GM21825 (cell line): ENCODE measurements at regions not wholly inside any gene's neighbourhood (a gene's known extent, or its start where the extent isn't known, plus 50 kb on each side); places are given as distances from the start of the nearest gene placed in this dataset.

Experiments used
- ATAC-seq: cut with Tn5 transposase; IDR thresholded peaks from one replicate; pipeline ENCODE4 v1.9.1; 2021; ENCODE audit warnings: mild to moderate bottlenecking, moderate library complexity; ENCODE audit not compliant: unreplicated experiment

GRCh38 chr5:82414041-82414388 is 135.9 kb upstream of the RPS23 start:
- no peak for ATAC-seq

- ATAC-seq, result no peak
These were observed 135.3 kb upstream of the RPS23 start for GRCh38 chr5:82413302-82414040.

GRCh38 chr5:82408033-82408432 is 129.9 kb upstream of the RPS23 start:
- no peak for ATAC-seq

DNA sequence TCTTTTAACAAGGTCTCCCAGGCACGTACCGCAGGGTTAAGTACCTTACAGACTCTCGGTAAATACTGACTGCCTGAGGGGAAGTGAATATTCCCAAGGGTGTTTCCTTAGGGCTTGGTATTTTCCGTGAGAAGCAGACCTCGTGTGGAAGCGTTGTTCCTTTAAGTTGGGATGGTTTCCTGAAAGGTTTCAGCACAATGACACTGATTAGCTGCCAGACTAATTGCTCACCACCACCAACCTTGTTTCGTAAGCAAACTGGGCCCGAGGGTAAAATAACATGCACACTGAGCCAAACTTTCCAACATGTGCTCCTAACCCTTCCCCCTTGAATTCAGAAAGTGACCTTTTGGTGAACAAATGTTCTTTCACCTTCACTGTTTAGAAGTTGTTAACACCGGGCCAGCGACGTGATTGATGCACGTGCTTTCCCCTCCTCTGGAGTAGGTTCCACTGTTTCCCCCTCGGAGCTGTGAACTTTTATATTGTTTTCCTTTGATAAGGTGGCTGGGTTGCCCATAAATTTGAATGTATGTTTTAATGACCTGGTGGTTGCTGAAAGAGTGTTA is 128.1 kb upstream of the RPS23 start:
- no peak for ATAC-seq

- no peak for ATAC-seq
These were observed 127.6 kb upstream of the RPS23 start for GRCh38 chr5:82405618-82406204.

GRCh38 chr5:82405161-82405560 is 127.0 kb upstream of the RPS23 start:
- ATAC-seq, result no peak

DNA sequence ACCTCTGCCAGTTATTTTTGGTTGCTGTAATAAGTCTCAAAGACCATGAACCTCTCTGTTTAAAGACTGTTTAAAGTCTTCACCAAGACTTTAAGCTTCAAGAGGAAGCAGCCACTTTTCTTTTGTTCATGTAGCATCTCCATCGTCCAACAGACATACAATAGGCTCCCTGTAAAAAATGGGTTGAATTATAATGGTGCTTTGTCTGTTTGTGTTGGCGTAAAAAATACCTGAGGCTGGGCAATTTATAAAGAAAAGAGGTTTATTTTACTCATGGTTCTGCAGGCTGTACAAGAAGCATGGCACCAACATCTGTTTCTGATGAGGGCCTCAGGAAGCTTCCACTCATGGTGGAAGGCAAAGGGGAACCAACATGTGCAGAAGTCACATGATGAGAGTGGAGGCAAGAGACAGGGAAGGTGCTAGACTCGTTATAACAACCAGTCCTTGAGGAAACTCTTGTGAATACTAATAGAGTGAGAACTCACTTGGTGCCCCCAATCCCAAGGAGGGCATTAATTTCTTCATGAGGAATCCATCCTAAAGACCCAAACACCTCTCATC is 126.3 kb upstream of the RPS23 start:
- ATAC-seq, result no peak

GRCh38 chr5:82403724-82404123 is 125.6 kb upstream of the RPS23 start:
- no peak for ATAC-seq

DNA sequence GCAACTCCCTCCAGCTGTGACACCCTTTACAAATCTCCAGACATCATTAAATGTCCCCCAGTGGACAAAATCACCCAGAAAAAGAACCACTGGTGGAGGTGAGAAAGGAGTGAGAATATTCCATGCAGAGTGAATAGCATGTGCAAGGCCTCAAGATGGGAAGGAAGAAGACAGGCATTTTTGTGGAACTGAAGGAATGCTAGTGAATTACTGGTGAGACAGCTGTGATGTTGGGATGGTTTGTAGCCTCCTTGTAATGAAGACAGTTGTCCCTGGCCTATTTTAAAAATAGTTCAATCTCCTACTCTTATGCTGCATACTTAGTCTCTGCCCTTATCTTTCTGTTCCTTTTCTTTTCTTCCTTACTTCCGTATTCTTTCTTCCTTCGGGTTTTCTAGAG is 124.9 kb upstream of the RPS23 start:
- ATAC-seq, result no peak

DNA sequence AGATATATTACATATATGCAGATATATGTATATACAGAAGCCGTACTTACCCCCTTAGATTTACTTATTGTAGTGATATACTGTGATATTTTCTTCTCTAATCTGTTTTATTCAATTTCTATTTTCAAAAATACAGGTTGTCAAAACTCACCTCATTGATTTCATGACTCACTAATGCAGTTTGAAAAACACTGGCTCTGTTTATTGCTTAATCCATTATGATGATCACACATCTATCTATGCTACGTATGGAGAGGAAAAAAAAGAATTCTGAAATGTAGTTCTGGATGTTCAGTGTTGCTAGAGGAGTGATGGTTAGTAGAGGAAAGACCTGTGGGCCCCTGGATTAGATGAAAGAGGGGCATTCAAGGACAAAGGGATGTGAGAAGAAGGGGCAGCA is 121.0 kb upstream of the RPS23 start:
- no peak for ATAC-seq

DNA sequence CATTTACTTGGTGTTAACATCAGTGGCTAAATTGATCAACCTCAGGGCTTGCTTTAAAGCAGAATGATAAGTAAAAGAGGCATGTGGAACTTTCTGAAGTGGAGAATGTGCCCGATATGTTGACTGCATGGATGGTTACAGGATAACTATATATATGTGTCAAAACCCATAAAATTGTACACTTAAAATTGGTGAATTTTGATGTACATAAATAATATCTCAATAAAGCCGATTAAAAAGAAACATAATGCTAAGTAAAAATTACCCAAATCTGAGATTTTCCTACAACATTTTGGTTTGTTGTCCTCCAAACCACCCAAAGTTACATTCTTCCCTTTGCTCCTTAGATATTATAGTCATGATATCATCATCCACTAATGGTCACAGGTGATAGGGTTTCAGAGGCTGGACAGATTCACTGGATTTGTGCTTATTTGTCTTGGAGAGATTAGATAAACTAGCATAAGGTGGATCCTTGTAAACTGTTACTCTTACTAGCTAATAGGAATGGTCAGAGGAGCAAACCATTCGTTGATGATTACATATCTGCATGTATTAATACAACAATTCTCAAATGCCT is 119.7 kb upstream of the RPS23 start:
- ATAC-seq, result no peak

- no peak for ATAC-seq
These were observed 118.8 kb upstream of the RPS23 start for GRCh38 chr5:82396871-82397514.

DNA sequence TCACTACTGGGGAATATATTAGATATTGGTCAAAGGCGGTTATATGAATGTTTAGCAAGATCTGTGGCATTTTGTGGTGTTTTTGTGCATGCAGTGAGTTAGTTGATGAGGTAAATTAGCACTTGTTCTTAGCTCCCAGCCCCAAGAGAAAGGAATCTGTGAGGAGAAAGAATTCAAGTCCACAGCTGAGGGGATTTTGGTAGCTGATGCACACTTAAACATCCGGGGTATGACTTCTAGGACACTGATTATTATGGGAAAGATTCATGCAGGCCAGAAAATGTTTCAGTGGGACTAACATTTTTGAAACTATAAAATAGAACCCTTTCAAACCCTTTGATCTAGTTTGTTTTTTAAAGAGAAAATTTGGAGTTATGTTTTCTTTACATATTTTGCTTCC is 118.2 kb upstream of the RPS23 start:
- ATAC-seq, result no peak

DNA sequence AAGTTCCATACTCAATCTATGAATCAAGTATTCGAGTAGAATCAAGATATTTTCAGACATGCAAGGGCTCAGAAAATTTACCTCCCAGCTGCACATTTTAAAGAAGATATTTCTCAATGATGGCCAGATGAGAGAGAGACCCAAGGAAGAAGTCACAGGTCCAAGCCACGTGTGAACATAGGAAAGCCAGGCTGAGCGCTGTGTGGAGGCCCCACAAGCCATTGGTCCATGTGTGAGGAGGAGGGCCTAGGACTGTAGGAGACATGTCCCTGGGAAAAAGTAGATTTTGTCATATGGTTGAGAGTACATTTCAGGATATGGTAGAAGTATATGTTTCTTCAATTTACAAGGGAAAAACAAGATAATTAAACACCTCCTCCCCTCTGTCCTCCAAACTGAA is 115.8 kb upstream of the RPS23 start:
- no peak for ATAC-seq

GRCh38 chr5:82390088-82390487 is 111.9 kb upstream of the RPS23 start:
- no peak for ATAC-seq

GRCh38 chr5:82389347-82389746 is 111.2 kb upstream of the RPS23 start:
- ATAC-seq, result no peak

- no peak for ATAC-seq
These were observed 110.0 kb upstream of the RPS23 start for GRCh38 chr5:82388181-82388580.

DNA sequence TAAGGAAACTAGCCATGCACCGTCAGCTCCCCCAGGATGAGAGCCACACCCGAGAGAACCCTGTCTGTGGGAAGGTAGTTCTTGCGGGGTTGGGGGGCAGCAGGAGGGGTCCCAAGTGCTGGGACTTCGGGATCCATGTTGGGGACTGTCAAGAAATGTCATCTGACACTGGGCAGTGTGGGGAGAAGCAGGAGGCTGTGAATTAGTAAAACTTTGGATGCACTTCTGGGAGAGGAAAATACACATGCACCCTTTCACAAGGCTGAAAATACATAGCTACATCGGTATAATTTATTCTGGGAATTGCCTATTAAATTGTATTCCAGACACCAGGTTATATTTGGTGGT is 109.6 kb upstream of the RPS23 start:
- no peak for ATAC-seq

GRCh38 chr5:82387001-82387818 is 109.1 kb upstream of the RPS23 start:
- ATAC-seq, result no peak

DNA sequence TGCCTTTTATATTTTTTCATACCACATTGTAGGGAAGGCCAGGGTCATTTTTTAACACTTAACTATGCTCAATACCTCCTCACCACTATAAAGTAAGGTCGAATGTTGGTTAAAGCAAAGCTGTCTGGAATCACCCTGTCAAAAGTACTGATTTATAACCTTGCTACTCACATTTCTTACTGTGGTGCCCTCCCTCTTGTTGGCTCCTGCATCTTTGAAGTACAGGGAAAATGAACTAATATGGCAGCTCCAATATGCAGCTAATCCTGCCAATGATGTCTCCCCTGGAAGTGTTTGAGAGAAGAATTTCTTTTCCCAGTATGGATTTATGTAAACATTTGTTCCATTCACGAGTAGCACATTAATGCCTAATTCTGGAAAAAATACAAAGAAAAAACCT is 108.4 kb upstream of the RPS23 start:
- ATAC-seq, result no peak
